Heart right ventricle (tissue), 16 donors: ENCODE measurements at regions not wholly inside any gene's neighbourhood (a gene's known extent, or its start where the extent isn't known, plus 50 kb on each side); places are given as distances from the start of the nearest gene placed in this dataset.

Experiments
- ATAC-seq, 8 donors: fragments of 200-7000 bp; cut with Tn5 transposase; one replicate each; pipeline ENCODE4 v1.9.1; 2020; ENCODE audit warnings: mild to moderate bottlenecking in 8 of 8, moderate library complexity in 8 of 8, moderate number of reproducible peaks in 1 of 8
- DNase-seq, 2 donors: peaks; one replicate each; pipeline ENCODE4 v3.0.0-alpha.2; 2020
- H3K27ac ChIP-seq, 10 donors: fragments of 200-600 bp; sonication (generic) in 2 of 10; one replicate each; pipeline versions ENCODE4 v1.5.0 to v1.8.0; 2020 to 2022; ENCODE audit warnings: mild to moderate bottlenecking in 3 of 10
- H3K27me3 ChIP-seq, 7 donors: fragments of 200-600 bp; one replicate each; pipeline ENCODE4 v1.8.0; 2021 to 2022; ENCODE audit warnings: mild to moderate bottlenecking in 2 of 7
- H3K36me3 ChIP-seq, 9 donors: fragments of 200-600 bp; sonication (generic) in 1 of 9; one replicate each; pipeline versions ENCODE4 v1.5.0 to v1.8.0; 2020 to 2022; ENCODE audit warnings: mild to moderate bottlenecking in 2 of 9
- H3K4me1 ChIP-seq, 9 donors: fragments of 200-600 bp; sonication (generic) in 1 of 9; one replicate each; pipeline versions ENCODE4 v1.5.0 to v1.8.0; 2020 to 2022; ENCODE audit warnings: mild to moderate bottlenecking in 4 of 9
- H3K4me3 ChIP-seq, 10 donors: fragments of 200-600 bp; sonication (generic) in 2 of 10; one replicate each; pipeline versions ENCODE4 v1.5.0 to v1.8.0; 2020 to 2022; ENCODE audit warnings: mild to moderate bottlenecking in 7 of 10, moderate library complexity in 2 of 10
- H3K9me3 ChIP-seq, 11 donors: fragments of 200-600 bp in 10 of 11; sonication (generic) in 2 of 11; one replicate each; pipeline versions ENCODE4 v1.5.0 to v1.8.0; 2013 to 2022; ENCODE audit warnings: mild to moderate bottlenecking in 2 of 11, control low read depth in 1 of 11, moderate library complexity in 1 of 11
- WGBS, 2 donors: extraction: QIAGEN DNeasy Blood & Tissue Kit; methylation state at CpG; one replicate each; pipeline ENCODE4 v1.1.7; 2013; ENCODE audit warnings: inconsistent platforms in 1 of 2; 5-methylcytosine and 5-hydroxymethylcytosine counted together
- intact Hi-C, 10 donors: fragments of 100-400 bp; cut with DNase I; formaldehyde crosslinking; loops; one replicate each; pipeline versions ENCODE4 v1.11.1 to v1.14.2; 2022
- TF ChIP-seq, protein P1 (sequence below), 9 donors: fragments of 200-600 bp; sonication (generic) in 2 of 9; IDR thresholded peaks; one replicate each; pipeline versions ENCODE4 v1.5.0 to v1.8.0; 2021 to 2022; ENCODE audit warnings: antibody characterized with exemption in 9 of 9, mild to moderate bottlenecking in 5 of 9, moderate library complexity in 1 of 9
- donor health status: Arrhythmogenic right ventricular cardiomyopathy.
- donor health status: ischemic (EF 13 %, LVEDD 7.1; RV severe dilation, severe dysfunction).
- donor health status: healthy with polysubstance abuse.
- donor health status: DM: no; HTN: yes; CAD: no.
- donor health status: DM: no; HTN: no; CAD: no.
- donor health status: ischemic (EF 25% LVEDD 6.9; RV normal size, moderate dysfunction).
- donor health status: ischemic (EF 25% LVEDD 5.7; RV mildly dilated, moderate dysfunction).
- donor health status: healthy.
- donor health status: DM: yes; HTN: yes; CAD: no.
- donor health status: Ischemic cardiomyopathy.
- donor health status: ischemic (EF 35%, LVEDD 5.7; RV mildly dilated, moderate dysfunction).
- donor health status: nonischemic (EF 11% LVEDD 7.7; RV severe dilation, severe dysfunction).
- donor health status: DM: yes; HTN: yes; CAD: no.
- donor health status: PGD.
- donor health status: ischemic (EF 29% LVEDD 5.4; RV normal size, mild dysfunction).
- donor health status: nonischemic (EF 23%, LVEDD 6.1; RV moderate dilation, normal function).

DNA sequence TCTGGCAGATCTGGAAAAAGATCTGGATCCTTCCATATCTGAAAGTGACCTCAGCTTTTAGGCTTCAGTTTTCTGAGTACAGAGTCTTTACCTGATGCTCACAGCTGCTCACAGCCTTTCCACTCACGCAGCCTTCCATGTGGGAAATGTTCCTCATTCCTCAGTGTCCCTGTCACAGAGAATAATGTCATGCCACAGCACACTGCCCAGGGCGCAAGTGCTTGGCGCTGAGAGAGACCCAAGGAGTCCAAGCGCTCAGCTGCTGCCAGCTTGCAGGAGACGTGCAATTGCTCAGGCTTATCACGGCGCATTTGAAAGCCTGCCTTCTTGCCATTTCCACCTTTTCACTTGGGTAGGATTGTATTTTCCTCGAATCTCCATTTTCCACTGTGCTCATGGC, 271.9 kb upstream of the MKI67 start:
- DNase-seq = no peak
- ATAC-seq = no peak
- H3K27ac ChIP-seq = no peak overlapping the region
- H3K36me3 ChIP-seq = no peaks in the 10 kb centered on the region
- intact Hi-C loops = loop anchor here in 1 of 10 donors (2.0 kb wide), 1 partner anchor 17 kb away; no protein-coding TSS in a partner anchor
- TF ChIP-seq, protein P1, sequence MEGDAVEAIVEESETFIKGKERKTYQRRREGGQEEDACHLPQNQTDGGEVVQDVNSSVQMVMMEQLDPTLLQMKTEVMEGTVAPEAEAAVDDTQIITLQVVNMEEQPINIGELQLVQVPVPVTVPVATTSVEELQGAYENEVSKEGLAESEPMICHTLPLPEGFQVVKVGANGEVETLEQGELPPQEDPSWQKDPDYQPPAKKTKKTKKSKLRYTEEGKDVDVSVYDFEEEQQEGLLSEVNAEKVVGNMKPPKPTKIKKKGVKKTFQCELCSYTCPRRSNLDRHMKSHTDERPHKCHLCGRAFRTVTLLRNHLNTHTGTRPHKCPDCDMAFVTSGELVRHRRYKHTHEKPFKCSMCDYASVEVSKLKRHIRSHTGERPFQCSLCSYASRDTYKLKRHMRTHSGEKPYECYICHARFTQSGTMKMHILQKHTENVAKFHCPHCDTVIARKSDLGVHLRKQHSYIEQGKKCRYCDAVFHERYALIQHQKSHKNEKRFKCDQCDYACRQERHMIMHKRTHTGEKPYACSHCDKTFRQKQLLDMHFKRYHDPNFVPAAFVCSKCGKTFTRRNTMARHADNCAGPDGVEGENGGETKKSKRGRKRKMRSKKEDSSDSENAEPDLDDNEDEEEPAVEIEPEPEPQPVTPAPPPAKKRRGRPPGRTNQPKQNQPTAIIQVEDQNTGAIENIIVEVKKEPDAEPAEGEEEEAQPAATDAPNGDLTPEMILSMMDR (IDR thresholded peaks at IDR 0.05) = no peak
- WGBS, 2 donors = 82 to 83% methylated on average over 8 of the region's 8 CpGs
- H3K27me3 ChIP-seq = peaks cover 0 to 7% (median 0%) of the 10 kb centered on the region in 7 donors
- no peak overlapping the region for H3K4me3 ChIP-seq
- no peaks in the 10 kb centered on the region for H3K4me1 ChIP-seq
- peaks cover 0 to 18% (median 0%) of the 10 kb centered on the region in 11 donors for H3K9me3 ChIP-seq

DNA sequence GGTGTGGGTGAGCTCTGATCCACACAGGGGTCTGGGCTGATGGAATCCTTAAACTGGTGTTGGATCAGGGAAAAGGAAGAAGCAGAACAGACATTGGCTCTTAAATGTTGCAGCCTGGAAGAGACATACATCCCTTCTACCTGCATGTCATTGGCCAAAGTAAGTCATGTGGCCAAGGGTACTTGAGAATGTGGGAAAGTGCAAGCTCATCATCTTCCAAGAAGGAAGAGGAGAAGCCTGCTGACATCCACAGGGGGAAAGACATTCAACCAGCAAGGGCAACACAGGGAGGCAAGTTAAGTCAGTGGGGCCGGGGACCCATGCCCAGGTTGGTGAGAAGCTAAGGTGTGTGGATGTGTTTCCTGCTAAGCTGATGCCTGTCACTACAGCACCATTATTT, 272.8 kb upstream of the MKI67 start:
- DNase-seq (no peak), ATAC-seq (no peak)
- Histone ChIP-seq H3K27ac (no peak overlapping the region), H3K4me1 (no peaks in the 10 kb centered on the region), H3K27me3 (peaks cover 0 to 7% (median 0%) of the 10 kb centered on the region in 7 donors), H3K9me3 (peaks cover 0 to 18% (median 0%) of the 10 kb centered on the region in 11 donors), H3K36me3 (no peaks in the 10 kb centered on the region), H3K4me3 (no peak overlapping the region)
- TF ChIP-seq, protein P1 (IDR thresholded peaks at IDR 0.05) = no peak
- intact Hi-C loops = loop anchor here in 1 of 10 donors (2.0 kb wide), 1 partner anchor 16 kb away; no protein-coding TSS in a partner anchor
- 90 to 92% methylated on average over 1 of the region's 1 CpG for WGBS, 2 donors

DNA sequence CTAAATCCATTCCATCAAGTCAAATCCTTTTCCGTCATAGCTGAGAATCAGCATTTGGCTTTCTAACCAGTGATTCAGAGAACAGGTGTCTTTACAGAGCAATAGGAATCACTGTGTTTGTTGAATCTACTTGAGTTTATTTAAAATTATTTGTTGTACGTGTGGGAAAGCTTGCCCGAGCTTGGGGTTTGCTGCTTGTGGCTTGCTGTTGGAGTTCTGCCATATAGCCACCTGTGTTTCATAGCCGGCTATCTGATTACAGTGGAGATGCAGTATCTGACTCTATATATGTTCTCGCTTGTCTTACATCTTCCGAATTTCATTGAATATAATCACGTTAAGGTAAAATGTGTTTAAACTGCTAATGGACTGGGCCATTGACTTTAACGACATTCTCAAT, 274.3 kb upstream of the MKI67 start:
- Histone ChIP-seq H3K9me3 (peaks cover 0 to 18% (median 0%) of the 10 kb centered on the region in 11 donors), H3K36me3 (no peaks in the 10 kb centered on the region), H3K4me1 (no peaks in the 10 kb centered on the region), H3K4me3 (no peak overlapping the region), H3K27ac (no peak overlapping the region), H3K27me3 (peaks cover 0 to 4% (median 0%) of the 10 kb centered on the region in 7 donors)
- no peak for ATAC-seq
- intact Hi-C loops = no loop called here
- TF ChIP-seq, protein P1 (IDR thresholded peaks at IDR 0.05) = no peak
- no peak for DNase-seq
- 83 to 86% methylated on average over 8 of the region's 8 CpGs for WGBS, 2 donors

DNA sequence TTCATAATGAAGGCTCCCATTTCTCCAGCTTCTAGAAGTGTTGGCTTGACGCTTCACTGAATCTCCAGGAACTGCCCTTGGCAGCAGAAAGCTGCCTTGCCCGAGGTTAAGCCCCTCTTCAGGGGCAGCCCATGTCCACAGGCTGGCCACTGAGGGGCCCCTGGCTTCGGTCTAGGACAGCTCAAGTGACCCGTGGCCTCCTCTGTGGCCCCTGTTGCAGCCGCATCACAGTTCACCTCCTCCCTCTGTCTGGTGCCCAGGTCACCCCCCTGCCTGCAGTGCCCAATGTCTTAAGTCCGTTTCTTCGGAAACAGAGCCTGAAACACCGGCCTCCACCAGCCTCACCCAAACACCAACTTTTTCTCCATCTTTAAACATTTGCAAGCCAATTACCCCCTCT, 279.2 kb upstream of the MKI67 start:
- H3K36me3 ChIP-seq = no peaks in the 10 kb centered on the region
- WGBS, 2 donors = 83 to 91% methylated on average over 8 of the region's 8 CpGs
- H3K27ac ChIP-seq = no peak overlapping the region
- DNase-seq (no peak), ATAC-seq (no peak)
- peaks cover 0 to 17% (median 0%) of the 10 kb centered on the region in 7 donors for H3K27me3 ChIP-seq
- no peak overlapping the region for H3K4me3 ChIP-seq
- TF ChIP-seq, protein P1 (IDR thresholded peaks at IDR 0.05) = no peak
- peaks cover 0 to 30% (median 3%) of the 10 kb centered on the region in 11 donors for H3K9me3 ChIP-seq
- no peaks in the 10 kb centered on the region for H3K4me1 ChIP-seq
- intact Hi-C loops = no loop called here
